DND-41 (cell line): ENCODE measurements at regions not wholly inside any gene's neighbourhood (a gene's known extent, or its start where the extent isn't known, plus 50 kb on each side); places are given as distances from the start of the nearest gene placed in this dataset.
"Not testable (repeated sequence)": the region's sequence is repeated elsewhere in the genome, so short reads cannot be mapped to it uniquely, and the experiment has no call there.

Experiments
- EZH2 ChIP-seq: IDR thresholded peaks from 3 replicates; pipeline ENCODE4 v1.6.1; 2012; ENCODE audit warnings: borderline replicate concordance, low read depth, mild to moderate bottlenecking, moderate library complexity, low read length, inconsistent platforms; ENCODE audit not compliant: severe bottlenecking
- TF ChIP-seq, protein P1 (sequence below): IDR thresholded peaks from 2 replicates; pipeline ENCODE4 v1.5.1; 2012; ENCODE audit warnings: borderline replicate concordance, low read length, moderate library complexity, mild to moderate bottlenecking; ENCODE audit not compliant: poor library complexity, severe bottlenecking; ENCODE audit errors: extremely low read depth

- TF ChIP-seq, protein P1, sequence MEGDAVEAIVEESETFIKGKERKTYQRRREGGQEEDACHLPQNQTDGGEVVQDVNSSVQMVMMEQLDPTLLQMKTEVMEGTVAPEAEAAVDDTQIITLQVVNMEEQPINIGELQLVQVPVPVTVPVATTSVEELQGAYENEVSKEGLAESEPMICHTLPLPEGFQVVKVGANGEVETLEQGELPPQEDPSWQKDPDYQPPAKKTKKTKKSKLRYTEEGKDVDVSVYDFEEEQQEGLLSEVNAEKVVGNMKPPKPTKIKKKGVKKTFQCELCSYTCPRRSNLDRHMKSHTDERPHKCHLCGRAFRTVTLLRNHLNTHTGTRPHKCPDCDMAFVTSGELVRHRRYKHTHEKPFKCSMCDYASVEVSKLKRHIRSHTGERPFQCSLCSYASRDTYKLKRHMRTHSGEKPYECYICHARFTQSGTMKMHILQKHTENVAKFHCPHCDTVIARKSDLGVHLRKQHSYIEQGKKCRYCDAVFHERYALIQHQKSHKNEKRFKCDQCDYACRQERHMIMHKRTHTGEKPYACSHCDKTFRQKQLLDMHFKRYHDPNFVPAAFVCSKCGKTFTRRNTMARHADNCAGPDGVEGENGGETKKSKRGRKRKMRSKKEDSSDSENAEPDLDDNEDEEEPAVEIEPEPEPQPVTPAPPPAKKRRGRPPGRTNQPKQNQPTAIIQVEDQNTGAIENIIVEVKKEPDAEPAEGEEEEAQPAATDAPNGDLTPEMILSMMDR = not testable (repeated sequence)
- TF ChIP-seq EZH2 = not testable (repeated sequence)
These were observed 492.6 kb upstream of the ATXN8OS start for GRCh38 chr13:69615055-69615454.
